Heart left ventricle (tissue), 16 donors: ENCODE measurements at regions not wholly inside any gene's neighbourhood (a gene's known extent, or its start where the extent isn't known, plus 50 kb on each side); places are given as distances from the start of the nearest gene placed in this dataset.

ENCODE experiments used
- ATAC-seq, 4 donors: fragments of 200-7000 bp; cut with Tn5 transposase; one replicate each; pipeline ENCODE4 v1.9.1; 2020 to 2022; ENCODE audit warnings: moderate library complexity in 4 of 4, mild to moderate bottlenecking in 3 of 4, moderate number of reproducible peaks in 1 of 4
- DNase-seq, 5 donors: peaks; one replicate each; pipeline ENCODE4 v3.0.0-alpha.2; 2020
- H3K27ac ChIP-seq, 12 donors: fragments of 200-600 bp; sonication (generic) in 4 of 12; one replicate each; pipeline versions ENCODE4 v1.5.0 to v1.8.0; 2016 to 2022; ENCODE audit warnings: mild to moderate bottlenecking in 2 of 12
- H3K27me3 ChIP-seq, 9 donors: fragments of 200-600 bp; sonication (generic) in 2 of 9; one replicate each; pipeline versions ENCODE4 v1.5.1 to v1.8.0; 2016 to 2022; ENCODE audit warnings: mild to moderate bottlenecking in 3 of 9
- H3K36me3 ChIP-seq, 9 donors: fragments of 200-600 bp; sonication (generic) in 2 of 9; one replicate each; pipeline versions ENCODE4 v1.5.0 to v1.8.0; 2018 to 2022; ENCODE audit warnings: mild to moderate bottlenecking in 2 of 9
- H3K4me1 ChIP-seq, 12 donors: fragments of 200-600 bp; sonication (generic) in 4 of 12; one replicate each; pipeline versions ENCODE4 v1.5.0 to v1.8.0; 2016 to 2022; ENCODE audit warnings: mild to moderate bottlenecking in 3 of 12
- H3K4me3 ChIP-seq, 12 donors: fragments of 200-600 bp; sonication (generic) in 4 of 12; one replicate each; pipeline versions ENCODE4 v1.5.0 to v1.8.0; 2017 to 2022; ENCODE audit warnings: mild to moderate bottlenecking in 9 of 12, moderate library complexity in 4 of 12
- H3K9me3 ChIP-seq, 12 donors: fragments of 200-600 bp; sonication (generic) in 4 of 12; one replicate each; pipeline versions ENCODE4 v1.5.0 to v1.8.0; 2016 to 2022; ENCODE audit warnings: mild to moderate bottlenecking in 1 of 12
- POLR2A ChIP-seq, 2 donors: fragments of 450-650 bp; IDR thresholded peaks; one replicate each; pipeline ENCODE4 v1.6.1; 2017; ENCODE audit warnings: antibody characterized with exemption in 2 of 2, mild to moderate bottlenecking in 2 of 2, moderate library complexity in 2 of 2
- WGBS, 4 donors: extraction: QIAGEN DNeasy Blood & Tissue Kit in 2 of 4; methylation state at CpG; one replicate each; pipeline versions ENCODE4 v1.1.5 to v1.1.7; 2013 to 2018; 5-methylcytosine and 5-hydroxymethylcytosine counted together
- intact Hi-C, 10 donors: fragments of 100-400 bp; cut with DNase I; formaldehyde crosslinking; loops; one replicate each; pipeline versions ENCODE4 v1.11.1 to v1.14.2; 2022
- TF ChIP-seq, protein P1 (sequence below), 12 donors: fragments of 200-600 bp; sonication (generic) in 4 of 12; IDR thresholded peaks; one replicate each; pipeline versions ENCODE4 v1.5.0 to v1.8.0; 2018 to 2022; ENCODE audit warnings: antibody characterized with exemption in 12 of 12, mild to moderate bottlenecking in 5 of 12
- donor health status: ischemic (EF 13 %, LVEDD 7.1; RV severe dilation, severe dysfunction).
- donor health status: healthy with polysubstance abuse.
- donor health status: DM: no; HTN: yes; CAD: no.
- donor health status: DM: no; HTN: no; CAD: no.
- donor health status: ischemic (EF 25% LVEDD 6.9; RV normal size, moderate dysfunction).
- donor health status: ischemic (EF 25% LVEDD 5.7; RV mildly dilated, moderate dysfunction).
- donor health status: healthy.
- donor health status: DM: yes; HTN: yes; CAD: no.
- donor health status: ischemic (EF 35%, LVEDD 5.7; RV mildly dilated, moderate dysfunction).
- donor health status: nonischemic (EF 11% LVEDD 7.7; RV severe dilation, severe dysfunction).
- donor health status: DM: yes; HTN: yes; CAD: no.
- donor health status: PGD.
- donor health status: ischemic (EF 29% LVEDD 5.4; RV normal size, mild dysfunction).
- donor health status: nonischemic (EF 23%, LVEDD 6.1; RV moderate dilation, normal function).

DNA sequence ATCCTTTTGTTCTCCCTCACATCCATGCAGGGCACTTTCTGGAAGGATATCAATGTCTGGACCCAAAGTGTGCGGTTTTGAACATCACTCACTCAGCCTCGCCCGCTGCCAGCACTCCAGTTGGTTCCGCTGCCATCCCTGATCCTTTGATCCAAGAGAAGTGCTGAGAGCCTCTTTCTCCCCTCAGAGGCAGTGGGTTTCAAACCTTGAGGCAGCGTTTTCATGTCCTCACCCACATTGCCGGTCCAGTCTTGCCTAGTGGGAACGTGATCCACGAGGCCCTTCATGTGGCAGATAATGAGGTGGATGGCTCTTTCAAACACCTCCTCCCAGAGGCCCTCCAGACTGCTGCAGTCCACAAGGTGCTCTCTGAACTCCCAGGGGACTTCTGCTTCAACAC, 122.2 kb downstream of the ACTL8 start:
- intact Hi-C loops, result no loop called here
- no peak for TF ChIP-seq POLR2A (IDR thresholded peaks at IDR 0.05)
- TF ChIP-seq, protein P1, sequence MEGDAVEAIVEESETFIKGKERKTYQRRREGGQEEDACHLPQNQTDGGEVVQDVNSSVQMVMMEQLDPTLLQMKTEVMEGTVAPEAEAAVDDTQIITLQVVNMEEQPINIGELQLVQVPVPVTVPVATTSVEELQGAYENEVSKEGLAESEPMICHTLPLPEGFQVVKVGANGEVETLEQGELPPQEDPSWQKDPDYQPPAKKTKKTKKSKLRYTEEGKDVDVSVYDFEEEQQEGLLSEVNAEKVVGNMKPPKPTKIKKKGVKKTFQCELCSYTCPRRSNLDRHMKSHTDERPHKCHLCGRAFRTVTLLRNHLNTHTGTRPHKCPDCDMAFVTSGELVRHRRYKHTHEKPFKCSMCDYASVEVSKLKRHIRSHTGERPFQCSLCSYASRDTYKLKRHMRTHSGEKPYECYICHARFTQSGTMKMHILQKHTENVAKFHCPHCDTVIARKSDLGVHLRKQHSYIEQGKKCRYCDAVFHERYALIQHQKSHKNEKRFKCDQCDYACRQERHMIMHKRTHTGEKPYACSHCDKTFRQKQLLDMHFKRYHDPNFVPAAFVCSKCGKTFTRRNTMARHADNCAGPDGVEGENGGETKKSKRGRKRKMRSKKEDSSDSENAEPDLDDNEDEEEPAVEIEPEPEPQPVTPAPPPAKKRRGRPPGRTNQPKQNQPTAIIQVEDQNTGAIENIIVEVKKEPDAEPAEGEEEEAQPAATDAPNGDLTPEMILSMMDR (IDR thresholded peaks at IDR 0.05), result no peak
- Histone ChIP-seq H3K36me3 (no peaks in the 10 kb centered on the region), H3K9me3 (no peaks in the 10 kb centered on the region), H3K4me1 (peaks cover 0 to 31% (median 3%) of the 10 kb centered on the region in 12 donors), H3K27me3 (no peaks in the 10 kb centered on the region), H3K27ac (no peak overlapping the region), H3K4me3 (no peak overlapping the region)
- WGBS, 4 donors, result 75 to 86% (median 79%) methylated on average over 8 of the region's 8 CpGs
- no peak for DNase-seq
- ATAC-seq, result no peak

- DNase-seq (no peak), ATAC-seq (no peak)
Observed at GRCh38 chr1:17877896-17878295, 122.8 kb downstream of the ACTL8 start.

GRCh38 chr1:17878837-17879236, 123.7 kb downstream of the ACTL8 start:
- 42 to 59% (median 50%) methylated on average over 3 of the region's 3 CpGs for WGBS, 4 donors
- H3K36me3 ChIP-seq, result no peaks in the 10 kb centered on the region
- no peaks in the 10 kb centered on the region for H3K27me3 ChIP-seq
- TF ChIP-seq, protein P1 (IDR thresholded peaks at IDR 0.05), result no peak
- TF ChIP-seq POLR2A (IDR thresholded peaks at IDR 0.05), result no peak
- DNase-seq (no peak), ATAC-seq (peak in 3 of 4 donors; percentile 31 to 41 (median 31))
- peaks cover 0 to 22% (median 3%) of the 10 kb centered on the region in 12 donors for H3K4me1 ChIP-seq
- intact Hi-C loops, result no loop called here
- no peak overlapping the region for H3K4me3 ChIP-seq
- peak overlapping the region in 1 of 12 donors; percentile 62 for H3K27ac ChIP-seq
- H3K9me3 ChIP-seq, result no peaks in the 10 kb centered on the region

More at GRCh38 chr1:17877896-17878295, 122.8 kb downstream of the ACTL8 start:
- Histone ChIP-seq H3K27ac (no peak overlapping the region), H3K9me3 (no peaks in the 10 kb centered on the region), H3K36me3 (no peaks in the 10 kb centered on the region), H3K4me3 (no peak overlapping the region), H3K4me1 (peaks cover 0 to 30% (median 3%) of the 10 kb centered on the region in 12 donors), H3K27me3 (no peaks in the 10 kb centered on the region)
- intact Hi-C loops, result no loop called here
- WGBS, 4 donors, result 77 to 85% (median 83%) methylated on average over 7 of the region's 7 CpGs
- TF ChIP-seq, protein P1 (IDR thresholded peaks at IDR 0.05), result no peak
- TF ChIP-seq POLR2A (IDR thresholded peaks at IDR 0.05), result no peak

DNA sequence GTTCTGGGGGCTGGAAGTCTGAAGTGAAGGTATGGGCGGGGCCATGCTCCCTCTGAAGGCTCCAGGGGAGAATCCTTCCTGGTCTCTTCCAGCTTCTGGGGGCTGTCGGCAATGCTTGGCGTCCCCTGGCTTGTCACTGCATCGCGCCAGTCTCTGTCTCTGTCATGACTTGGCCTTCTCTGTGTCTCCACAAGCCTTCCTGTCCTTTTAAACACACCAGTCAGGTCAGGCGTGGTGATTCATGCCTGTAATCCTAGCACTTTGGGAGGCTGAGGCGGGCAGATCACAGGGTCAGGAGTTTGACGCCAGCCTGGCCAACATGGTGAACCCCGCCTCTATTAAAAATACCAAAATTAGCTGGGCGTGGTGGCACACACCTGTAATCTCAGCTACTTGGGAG, 125.3 kb downstream of the ACTL8 start:
- ATAC-seq, result no peak
- TF ChIP-seq, protein P1 (IDR thresholded peaks at IDR 0.05), result no peak
- TF ChIP-seq POLR2A (IDR thresholded peaks at IDR 0.05), result no peak
- Histone ChIP-seq H3K9me3 (no peaks in the 10 kb centered on the region), H3K4me1 (peaks cover 0 to 10% (median 0%) of the 10 kb centered on the region in 12 donors), H3K4me3 (no peak overlapping the region), H3K36me3 (no peaks in the 10 kb centered on the region), H3K27ac (no peak overlapping the region), H3K27me3 (no peaks in the 10 kb centered on the region)
- no peak for DNase-seq
- intact Hi-C loops, result no loop called here
- WGBS, 4 donors, result 81 to 88% (median 85%) methylated on average over 10 of the region's 10 CpGs
